H9 (cell line): ENCODE measurements at regions not wholly inside any gene's neighbourhood (a gene's known extent, or its start where the extent isn't known, plus 50 kb on each side); places are given as distances from the start of the nearest gene placed in this dataset.

ENCODE experiments used
- DNase-seq: peaks from one replicate; pipeline ENCODE4 v3.0.0-alpha.2; 2017
- H2AFZ ChIP-seq: one replicate; pipeline ENCODE4 v1.6.1; 2013; ENCODE audit warnings: mild to moderate bottlenecking, low read length, control low read depth, moderate library complexity
- H2AK5ac ChIP-seq: 2 replicates; pipeline ENCODE4 v1.6.1; 2013; ENCODE audit warnings: low read length, control low read depth, mixed read lengths; ENCODE audit not compliant: insufficient read length
- H2BK120ac ChIP-seq: one replicate; pipeline ENCODE4 v1.6.1; 2013; ENCODE audit warnings: low read depth, mild to moderate bottlenecking, low read length, control low read depth, inconsistent platforms; ENCODE audit not compliant: poor library complexity, severe bottlenecking
- H2BK12ac ChIP-seq: 2 replicates; pipeline ENCODE4 v1.6.1; 2013; ENCODE audit warnings: low read length, control low read depth, mixed read lengths, low read depth; ENCODE audit not compliant: insufficient read length
- H2BK15ac ChIP-seq: 2 replicates; pipeline ENCODE4 v1.6.1; 2013; ENCODE audit warnings: low read depth, low read length, control low read depth
- H2BK20ac ChIP-seq: one replicate; pipeline ENCODE4 v1.6.1; 2013; ENCODE audit warnings: low read depth, mild to moderate bottlenecking, low read length, control low read depth, inconsistent platforms; ENCODE audit not compliant: poor library complexity, severe bottlenecking
- H2BK5ac ChIP-seq: 2 replicates; pipeline ENCODE4 v1.6.1; 2013; ENCODE audit warnings: low read length, control low read depth, mixed read lengths; ENCODE audit not compliant: insufficient read length
- H3K14ac ChIP-seq: 2 replicates; pipeline ENCODE4 v1.6.1; 2013; ENCODE audit warnings: low read length, control low read depth; ENCODE audit not compliant: insufficient read depth
- H3K18ac ChIP-seq: 2 replicates; pipeline ENCODE4 v1.6.1; 2013; ENCODE audit warnings: low read depth, mild to moderate bottlenecking, mixed read lengths, low read length, control low read depth; ENCODE audit not compliant: insufficient read length
- H3K23ac ChIP-seq: 2 replicates; pipeline ENCODE4 v1.6.1; 2013; ENCODE audit warnings: low read length, control low read depth, mixed read lengths, low read depth; ENCODE audit not compliant: insufficient read length
- H3K23me2 ChIP-seq: 2 replicates; pipeline ENCODE4 v1.6.1; 2013; ENCODE audit warnings: low read depth, mild to moderate bottlenecking, mixed read lengths, low read length, control low read depth; ENCODE audit not compliant: insufficient read length, poor library complexity, severe bottlenecking
- H3K27ac ChIP-seq: 2 replicates; pipeline ENCODE4 v1.5.1; 2013; ENCODE audit warnings: low read length, control low read depth, mixed read lengths, low read depth; ENCODE audit not compliant: insufficient read length
- H3K27me3 ChIP-seq: 2 replicates; pipeline ENCODE4 v1.6.1; 2013; ENCODE audit warnings: low read length, control low read depth, inconsistent platforms; ENCODE audit not compliant: insufficient read depth
- H3K4ac ChIP-seq: 2 replicates; pipeline ENCODE4 v1.6.1; 2013; ENCODE audit warnings: low read depth, mild to moderate bottlenecking, control low read depth, inconsistent platforms, low read length, moderate library complexity
- H3K4me1 ChIP-seq: 2 replicates; pipeline ENCODE4 v1.6.1; 2013; ENCODE audit warnings: low read length, control low read depth, inconsistent platforms; ENCODE audit not compliant: insufficient read depth
- H3K4me2 ChIP-seq: 2 replicates; pipeline ENCODE4 v1.6.1; 2013; ENCODE audit warnings: low read length, control low read depth, mixed read lengths; ENCODE audit not compliant: insufficient read length, insufficient read depth
- H3K56ac ChIP-seq: 2 replicates; pipeline ENCODE4 v1.6.1; 2013; ENCODE audit warnings: low read depth, mild to moderate bottlenecking, mixed read lengths, low read length, control low read depth; ENCODE audit not compliant: insufficient read length
- H3K79me1 ChIP-seq: 2 replicates; pipeline ENCODE4 v1.6.1; 2013; ENCODE audit warnings: low read depth, mild to moderate bottlenecking, moderate library complexity, low read length, control low read depth, inconsistent platforms; ENCODE audit not compliant: insufficient read depth, poor library complexity, severe bottlenecking
- H3K79me2 ChIP-seq: 2 replicates; pipeline ENCODE4 v1.6.1; 2013; ENCODE audit warnings: low read length, control low read depth, inconsistent platforms; ENCODE audit not compliant: insufficient read depth
- H3K9ac ChIP-seq: 2 replicates; pipeline ENCODE4 v1.6.1; 2013; ENCODE audit warnings: low read length, control low read depth, mixed read lengths; ENCODE audit not compliant: insufficient read length; ENCODE audit errors: extremely low read depth
- H3K9me3 ChIP-seq: one replicate; pipeline ENCODE4 v1.6.1; 2013; ENCODE audit warnings: low read depth, low read length, inconsistent platforms; ENCODE audit not compliant: control insufficient read depth
- H3T11ph ChIP-seq: one replicate; pipeline ENCODE4 v1.6.1; 2013; ENCODE audit warnings: mild to moderate bottlenecking, low read length, control low read depth, inconsistent platforms
- H4K20me1 ChIP-seq: one replicate; pipeline ENCODE4 v1.6.1; 2013; ENCODE audit not compliant: control insufficient read depth, insufficient read length, insufficient read depth
- H4K5ac ChIP-seq: 2 replicates; pipeline ENCODE4 v1.6.1; 2013; ENCODE audit warnings: low read depth, mild to moderate bottlenecking, mixed read lengths, low read length, control low read depth; ENCODE audit not compliant: insufficient read length
- H4K8ac ChIP-seq: replicated peaks from 2 replicates; pipeline ENCODE4 v1.6.1; 2013; ENCODE audit warnings: low read length, control low read depth, mixed read lengths, low read depth; ENCODE audit not compliant: insufficient read length
- H4K91ac ChIP-seq: 2 replicates; pipeline ENCODE4 v1.6.1; 2013; ENCODE audit warnings: low read depth, mild to moderate bottlenecking, moderate library complexity, mixed read lengths, low read length, control low read depth; ENCODE audit not compliant: insufficient read length
- H3K27ac Mint-ChIP-seq, 3 experiments: 2 replicates in 2 of 3; 3 replicates in 1 of 3; pipeline ENCODE4 v1.8.0; 2020 to 2021; ENCODE audit warnings: mixed read lengths in 3 of 3, mild to moderate bottlenecking in 1 of 3, moderate library complexity in 1 of 3
- H3K27me3 Mint-ChIP-seq: 2 replicates; pipeline ENCODE4 v1.8.0; 2021; ENCODE audit warnings: low read depth, mild to moderate bottlenecking, moderate library complexity, mixed read lengths
- H3K36me3 Mint-ChIP-seq, 3 experiments: 2 replicates in 2 of 3; 3 replicates in 1 of 3; pipeline ENCODE4 v1.8.0; 2020 to 2021; ENCODE audit warnings: low read depth in 3 of 3, mixed read lengths in 3 of 3; ENCODE audit not compliant: insufficient read depth in 1 of 3
- H3K4me1 Mint-ChIP-seq, 2 experiments: 2 replicates each; pipeline ENCODE4 v1.8.0; 2020; ENCODE audit warnings: mixed read lengths in 2 of 2
- H3K4me3 Mint-ChIP-seq, 2 experiments: 2 replicates in 1 of 2; 3 replicates in 1 of 2; pipeline ENCODE4 v1.8.0; 2020 to 2021; ENCODE audit warnings: mild to moderate bottlenecking in 2 of 2, mixed read lengths in 2 of 2, moderate library complexity in 1 of 2
- H3K9me3 Mint-ChIP-seq, 2 experiments: 2 replicates in 1 of 2; 3 replicates in 1 of 2; pipeline ENCODE4 v1.8.0; 2020; ENCODE audit warnings: mild to moderate bottlenecking in 2 of 2, mixed read lengths in 2 of 2, moderate library complexity in 1 of 2
- CTCF ChIP-seq: fragments of 200-600 bp; sonication (generic); conservative IDR thresholded peaks from 3 replicates; pipeline ENCODE4 v1.8.0; 2021; ENCODE audit warnings: antibody characterized with exemption, mild to moderate bottlenecking
- WGBS: extraction: QIAGEN DNeasy Blood & Tissue Kit; methylation state at CpG from one replicate; pipeline ENCODE4 v1.1.7; 2013; ENCODE audit warnings: missing lambda C conversion rate, low lambda C conversion rate, mixed read lengths; ENCODE audit not compliant: insufficient read length; ENCODE audit errors: extremely low coverage; 5-methylcytosine and 5-hydroxymethylcytosine counted together

- Histone ChIP-seq H3K4me2 (no peak overlapping the region), H3K23ac (no peak overlapping the region)
Observed at GRCh38 chr6:135567375-135568083, 70.0 kb upstream of the AHI1 start.

More at GRCh38 chr6:135567375-135568083, 70.0 kb upstream of the AHI1 start:
- Histone ChIP-seq H2BK20ac (no peak overlapping the region), H3K56ac (no peak overlapping the region), H3K27ac (no peak overlapping the region), H4K8ac (no peak overlapping the region), H3K14ac (no peak overlapping the region), H3K27me3 (no peaks in the 10 kb centered on the region), H2BK5ac (no peak overlapping the region), H3K9me3 (no peaks in the 10 kb centered on the region), H3K18ac (no peak overlapping the region), H4K91ac (no peak overlapping the region), H3K79me2 (no peaks in the 10 kb centered on the region), H4K20me1 (no peaks in the 10 kb centered on the region), H2AK5ac (no peak overlapping the region), H3K9ac (no peak overlapping the region), H3T11ph (no peak overlapping the region), H3K79me1 (no peaks in the 10 kb centered on the region), H2BK12ac (no peak overlapping the region), H3K4ac (no peak overlapping the region), H2AFZ (no peak overlapping the region), H3K23me2 (no peaks in the 10 kb centered on the region), H2BK120ac (no peak overlapping the region), H2BK15ac (no peak overlapping the region), H4K5ac (no peak overlapping the region), H3K4me1 (no peaks in the 10 kb centered on the region)
- no peak for DNase-seq
- peaks cover 0 to 2% (median 0%) of the 10 kb centered on the region in 3 experiments; a peak in 1 of 7 replicates for H3K36me3 Mint-ChIP-seq
- no peaks in the 10 kb centered on the region; the same call in 1 of the 2 replicates for H3K27me3 Mint-ChIP-seq
- no peak for TF ChIP-seq CTCF
- no peak overlapping the region for H3K27ac Mint-ChIP-seq
- WGBS: no CpG with 5 or more reads among the region's 2 CpGs
- H3K4me1 Mint-ChIP-seq: peaks cover 0 to 4% of the 10 kb centered on the region in 2 experiments; a peak in 1 of 4 replicates
- H3K4me3 Mint-ChIP-seq: no peak overlapping the region
- H3K9me3 Mint-ChIP-seq: no peaks in the 10 kb centered on the region
